SJSA1 (cell line): ENCODE measurements at regions not wholly inside any gene's neighbourhood (a gene's known extent, or its start where the extent isn't known, plus 50 kb on each side); places are given as distances from the start of the nearest gene placed in this dataset.

Experiments used
- DNase-seq, 2 experiments: peaks; one replicate each; pipeline ENCODE4 v3.0.0-alpha.2; 2015 to 2020; ENCODE audit warnings: low spot score in 2 of 2, low read depth in 1 of 2
- H3K27ac ChIP-seq: fragments of 250-450 bp; sonication (Bioruptor Pico); 2 replicates; pipeline ENCODE4 v1.5.1; 2020; ENCODE audit warnings: mild to moderate bottlenecking, moderate library complexity
- H3K27me3 ChIP-seq: fragments of 250-450 bp; sonication (Bioruptor Pico); replicated peaks from 2 replicates; pipeline ENCODE4 v1.5.1; 2020; ENCODE audit warnings: mild to moderate bottlenecking, moderate library complexity
- H3K36me3 ChIP-seq: fragments of 250-450 bp; sonication (Bioruptor Pico); 2 replicates; pipeline ENCODE4 v1.5.1; 2020; ENCODE audit warnings: mild to moderate bottlenecking
- H3K4me1 ChIP-seq: fragments of 250-450 bp; sonication (Bioruptor Pico); replicated peaks from 2 replicates; pipeline ENCODE4 v1.6.1; 2021; ENCODE audit warnings: mild to moderate bottlenecking
- H3K4me3 ChIP-seq: fragments of 250-450 bp; sonication (Bioruptor Pico); 2 replicates; pipeline ENCODE4 v1.5.1; 2020; ENCODE audit warnings: mild to moderate bottlenecking
- H3K9me3 ChIP-seq: fragments of 250-450 bp; sonication (Bioruptor Pico); replicated peaks from 2 replicates; pipeline ENCODE4 v1.5.1; 2020; ENCODE audit warnings: mild to moderate bottlenecking

GRCh38 chr11:42526426-42526825 is 785.4 kb upstream of the API5 start:
- Histone ChIP-seq H3K9me3 (no peaks in the 10 kb centered on the region), H3K27ac (no peak overlapping the region), H3K4me1 (no peaks in the 10 kb centered on the region), H3K27me3 (no peaks in the 10 kb centered on the region), H3K36me3 (no peaks in the 10 kb centered on the region), H3K4me3 (no peak overlapping the region)
- no peak for DNase-seq

GRCh38 chr11:42528471-42528870 is 783.3 kb upstream of the API5 start:
- H3K27ac ChIP-seq, result no peak overlapping the region
- H3K27me3 ChIP-seq, result no peaks in the 10 kb centered on the region
- DNase-seq, result no peak
- H3K4me3 ChIP-seq, result no peak overlapping the region
- H3K4me1 ChIP-seq, result no peaks in the 10 kb centered on the region
- H3K36me3 ChIP-seq, result no peaks in the 10 kb centered on the region
- 0 out of 2 replicates have a peak, but pooled peaks cover 2% of the 10 kb centered on the region for H3K9me3 ChIP-seq

GRCh38 chr11:42528911-42529310 is 782.9 kb upstream of the API5 start:
- DNase-seq, result no peak
- Histone ChIP-seq H3K4me1 (no peaks in the 10 kb centered on the region), H3K9me3 (0 out of 2 replicates have a peak, but pooled peaks cover 2% of the 10 kb centered on the region), H3K27ac (no peak overlapping the region), H3K4me3 (no peak overlapping the region), H3K36me3 (no peaks in the 10 kb centered on the region), H3K27me3 (no peaks in the 10 kb centered on the region)

DNA sequence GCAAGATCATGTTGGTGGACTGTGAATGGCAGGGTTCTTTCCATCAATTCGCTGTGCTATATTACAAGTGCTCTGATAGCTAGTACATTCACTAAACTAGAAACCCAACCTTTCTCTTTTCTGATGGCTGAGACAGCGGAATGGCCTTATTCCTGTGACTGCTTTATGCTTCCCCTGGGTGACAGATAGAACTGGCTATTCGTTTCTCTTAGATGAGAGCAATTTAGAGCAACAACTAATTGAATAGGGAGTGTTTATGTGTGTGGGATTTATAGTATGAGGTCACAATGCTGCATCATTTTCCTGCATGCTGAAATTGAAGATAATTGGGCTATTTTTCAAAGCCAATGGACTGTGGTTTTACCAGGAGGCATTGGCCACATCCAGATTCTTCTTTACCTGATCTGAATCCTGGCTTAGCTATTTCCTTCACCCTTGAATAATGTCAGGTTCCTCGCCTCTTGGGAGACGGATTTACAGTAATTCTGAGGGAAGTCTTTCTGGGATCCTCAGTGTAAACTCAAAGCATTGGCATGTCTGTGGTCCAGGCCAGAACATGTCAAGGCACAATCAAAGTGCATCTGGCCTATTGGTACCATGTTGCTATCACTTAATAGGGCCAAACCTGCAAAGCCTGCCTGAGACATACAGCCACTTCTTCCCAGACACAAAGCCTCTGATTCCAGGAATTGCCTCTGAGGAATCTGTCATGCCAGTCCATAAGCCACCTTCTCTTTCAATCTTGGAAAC is 775.0 kb upstream of the API5 start:
- Histone ChIP-seq H3K4me1 (no peaks in the 10 kb centered on the region), H3K27ac (no peak overlapping the region), H3K27me3 (no peaks in the 10 kb centered on the region), H3K36me3 (no peaks in the 10 kb centered on the region), H3K9me3 (0 out of 2 replicates have a peak, but pooled peaks cover 3% of the 10 kb centered on the region), H3K4me3 (no peak overlapping the region)
- DNase-seq, result no peak

DNA sequence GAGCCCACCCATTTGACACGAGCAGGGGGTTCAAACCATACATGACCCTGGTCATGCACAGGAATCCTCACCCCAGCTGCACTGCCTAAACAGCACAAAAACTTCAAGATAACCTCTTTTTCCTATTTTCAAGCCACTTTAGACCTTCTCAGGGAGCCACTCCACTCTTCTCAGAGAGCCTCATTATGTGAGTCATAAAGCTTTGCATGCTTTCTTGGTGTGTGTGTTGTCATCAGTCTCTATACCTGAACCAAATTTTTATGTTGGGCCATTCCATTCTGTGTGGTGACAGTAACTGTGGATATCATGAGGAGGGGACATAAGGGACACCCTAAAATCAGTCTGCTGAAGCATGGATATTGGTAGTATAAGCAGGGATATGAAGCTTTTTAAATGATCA is 769.5 kb upstream of the API5 start:
- no peaks in the 10 kb centered on the region for H3K4me1 ChIP-seq
- no peak for DNase-seq
- H3K27me3 ChIP-seq, result no peaks in the 10 kb centered on the region
- no peaks in the 10 kb centered on the region for H3K36me3 ChIP-seq
- no peak overlapping the region for H3K4me3 ChIP-seq
- H3K9me3 ChIP-seq, result 0 out of 2 replicates have a peak, but pooled peaks cover 4% of the 10 kb centered on the region
- no peak overlapping the region for H3K27ac ChIP-seq

GRCh38 chr11:42543844-42544419 is 767.9 kb upstream of the API5 start:
- H3K9me3 ChIP-seq, result 0 out of 2 replicates have a peak, but pooled peaks cover 4% of the 10 kb centered on the region
- H3K4me3 ChIP-seq, result no peak overlapping the region
- H3K27me3 ChIP-seq, result no peaks in the 10 kb centered on the region
- no peaks in the 10 kb centered on the region for H3K36me3 ChIP-seq
- no peak for DNase-seq
- H3K27ac ChIP-seq, result no peak overlapping the region
- no peaks in the 10 kb centered on the region for H3K4me1 ChIP-seq

- DNase-seq, result no peak
- Histone ChIP-seq H3K4me1 (no peaks in the 10 kb centered on the region), H3K27ac (no peak overlapping the region), H3K27me3 (no peaks in the 10 kb centered on the region), H3K9me3 (0 out of 2 replicates have a peak, but pooled peaks cover 4% of the 10 kb centered on the region), H3K36me3 (no peaks in the 10 kb centered on the region), H3K4me3 (no peak overlapping the region)
Measured at GRCh38 chr11:42544726-42545125, 767.1 kb upstream of the API5 start.

- H3K36me3 ChIP-seq, result no peaks in the 10 kb centered on the region
- DNase-seq, result no peak
- no peaks in the 10 kb centered on the region for H3K4me1 ChIP-seq
- H3K27me3 ChIP-seq, result no peaks in the 10 kb centered on the region
- no peak overlapping the region for H3K4me3 ChIP-seq
- H3K27ac ChIP-seq, result no peak overlapping the region
- 0 out of 2 replicates have a peak, but pooled peaks cover 4% of the 10 kb centered on the region for H3K9me3 ChIP-seq
Measured at GRCh38 chr11:42545954-42546353, 765.8 kb upstream of the API5 start.

- DNase-seq, result no peak
- no peaks in the 10 kb centered on the region for H3K27me3 ChIP-seq
- no peak overlapping the region for H3K27ac ChIP-seq
- no peaks in the 10 kb centered on the region for H3K36me3 ChIP-seq
- H3K4me1 ChIP-seq, result no peaks in the 10 kb centered on the region
- no peak overlapping the region for H3K4me3 ChIP-seq
- H3K9me3 ChIP-seq, result no peaks in the 10 kb centered on the region
Measured at GRCh38 chr11:42552786-42553185, 759.0 kb upstream of the API5 start.

DNA sequence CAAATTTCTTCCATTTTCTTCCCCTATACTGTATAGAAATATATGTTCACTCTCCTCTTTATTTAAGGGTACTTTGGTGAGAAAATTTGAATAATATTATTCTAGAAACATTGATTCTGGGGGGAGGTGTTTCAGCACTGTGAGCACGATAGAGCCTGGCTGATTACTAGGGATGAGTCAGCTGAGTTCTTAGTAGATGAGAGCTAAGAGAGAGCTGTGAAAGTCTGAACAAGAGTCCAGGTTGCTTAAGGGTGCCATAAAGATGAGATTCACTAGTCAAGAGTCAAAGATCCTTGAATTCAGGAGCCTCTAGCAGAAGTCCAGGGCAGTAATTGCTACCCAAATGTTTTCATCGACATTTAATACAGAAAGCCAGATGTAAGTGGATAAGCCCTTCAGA is 756.6 kb upstream of the API5 start:
- DNase-seq, result no peak
- Histone ChIP-seq H3K36me3 (no peaks in the 10 kb centered on the region), H3K27me3 (no peaks in the 10 kb centered on the region), H3K27ac (no peak overlapping the region), H3K9me3 (no peaks in the 10 kb centered on the region), H3K4me3 (no peak overlapping the region), H3K4me1 (no peaks in the 10 kb centered on the region)

- H3K36me3 ChIP-seq, result no peaks in the 10 kb centered on the region
- no peaks in the 10 kb centered on the region for H3K27me3 ChIP-seq
- H3K27ac ChIP-seq, result no peak overlapping the region
- H3K4me3 ChIP-seq, result no peak overlapping the region
- no peak for DNase-seq
- H3K9me3 ChIP-seq, result no peaks in the 10 kb centered on the region
- H3K4me1 ChIP-seq, result no peaks in the 10 kb centered on the region
Measured at GRCh38 chr11:42571131-42571877, 740.5 kb upstream of the API5 start.

- no peak for DNase-seq
- Histone ChIP-seq H3K27ac (no peak overlapping the region), H3K9me3 (no peaks in the 10 kb centered on the region), H3K4me1 (no peaks in the 10 kb centered on the region), H3K27me3 (no peaks in the 10 kb centered on the region), H3K36me3 (no peaks in the 10 kb centered on the region), H3K4me3 (no peak overlapping the region)
Measured at GRCh38 chr11:42571878-42572610, 739.8 kb upstream of the API5 start.

DNA sequence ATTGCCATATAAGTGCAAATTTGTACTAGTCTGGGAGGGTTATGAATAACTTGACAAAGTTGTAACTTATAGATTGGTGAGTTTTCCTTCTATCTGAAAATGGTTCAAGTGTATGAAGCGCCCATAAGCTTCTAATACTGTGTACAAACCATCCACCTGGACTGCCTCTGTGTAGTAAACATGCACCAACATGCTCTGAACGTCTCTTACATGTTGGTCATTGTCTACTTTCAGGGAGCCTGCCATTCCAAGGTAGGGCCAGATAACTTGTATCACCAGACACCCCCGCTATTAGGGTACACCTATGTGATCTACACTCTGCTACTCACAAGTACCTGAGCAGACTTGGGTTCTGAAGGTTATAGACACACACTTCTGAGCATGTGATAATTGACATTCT is 735.5 kb upstream of the API5 start:
- no peaks in the 10 kb centered on the region for H3K9me3 ChIP-seq
- H3K36me3 ChIP-seq, result no peaks in the 10 kb centered on the region
- H3K4me3 ChIP-seq, result no peak overlapping the region
- H3K27ac ChIP-seq, result no peak overlapping the region
- H3K4me1 ChIP-seq, result no peaks in the 10 kb centered on the region
- H3K27me3 ChIP-seq, result no peaks in the 10 kb centered on the region
- DNase-seq, result no peak
